Gastrocnemius medialis (tissue), 4 donors: ENCODE measurements at regions not wholly inside any gene's neighbourhood (a gene's known extent, or its start where the extent isn't known, plus 50 kb on each side); places are given as distances from the start of the nearest gene placed in this dataset.

ENCODE experiments used
- CTCF ChIP-seq, 5 experiments: fragments of 450-650 bp in 3 of 5; fragments of 200-600 bp in 2 of 5; sonication (generic) in 2 of 5; IDR thresholded peaks in 4 of 5; conservative IDR thresholded peaks in 1 of 5; 1 replicate in 4 of 5; 2 replicates in 1 of 5; pipeline ENCODE4 v1.5.1; 2016 to 2019; ENCODE audit warnings: antibody characterized with exemption in 5 of 5, mild to moderate bottlenecking in 3 of 5, moderate library complexity in 3 of 5
- POLR2A ChIP-seq, 2 donors: fragments of 450-650 bp; IDR thresholded peaks; one replicate each; pipeline ENCODE4 v1.6.1; 2017; ENCODE audit warnings: antibody characterized with exemption in 2 of 2, mild to moderate bottlenecking in 2 of 2, moderate library complexity in 2 of 2

- TF ChIP-seq CTCF (IDR thresholded peaks at IDR 0.05 in 4 of 5, conservative IDR thresholded peaks at IDR 0.05 in 1 of 5) (no peak), POLR2A (IDR thresholded peaks at IDR 0.05) (no peak)
Observed at GRCh38 chr12:28887461-28887990, 261.6 kb upstream of the FAR2 start.
